ENCODE measurements at regions not wholly inside any gene's neighbourhood (a gene's known extent, or its start where the extent isn't known, plus 50 kb on each side); places are given as distances from the start of the nearest gene placed in this dataset.

- peak; percentile 25 for TF ChIP-seq EZH2 (IDR thresholded peaks at IDR 0.05; ENCODE audit: borderline replicate concordance, low read length)
- TF ChIP-seq CTCF (conservative IDR thresholded peaks at IDR 0.05 in 1 of 2, IDR thresholded peaks at IDR 0.05 in 1 of 2; ENCODE audit: extremely low read depth in 1 of 2, insufficient read depth in 1 of 2, low read depth in 1 of 2, low read length in 2 of 2): no peak
These were observed 168.3 kb upstream of the PPP1R3A start for GRCh38 chr7:114086914-114087652.
